ENCODE measurements at regions not wholly inside any gene's neighbourhood (a gene's known extent, or its start where the extent isn't known, plus 50 kb on each side); places are given as distances from the start of the nearest gene placed in this dataset.

DNA sequence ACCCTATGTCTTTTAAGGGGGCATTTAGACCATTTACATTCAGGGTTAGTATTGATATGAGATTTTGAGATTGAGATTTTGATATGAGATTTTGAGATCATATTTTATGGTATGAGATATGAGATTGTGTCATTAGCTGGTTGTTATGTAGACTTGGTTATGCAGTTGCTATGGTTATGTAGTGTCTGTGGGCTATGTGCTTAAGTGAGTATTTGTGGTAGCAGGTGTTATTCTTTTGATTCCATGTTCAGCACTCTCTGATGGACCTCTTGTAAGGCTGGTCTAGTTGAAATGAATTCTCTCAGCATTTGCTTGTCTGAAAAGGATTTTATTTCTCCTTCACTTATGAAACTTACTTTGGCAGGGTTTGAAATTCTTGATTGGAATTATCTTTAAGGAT, 225.4 kb downstream of the SATB1 start:
- no peaks in the 10 kb centered on the region for H3K27me3 ChIP-seq (ENCODE audit: control insufficient read depth, extremely low read depth, insufficient read depth, low read length)
- H4K20me1 ChIP-seq (ENCODE audit: control insufficient read depth, extremely low read depth, insufficient read depth, low read length) = no peaks in the 10 kb centered on the region
- H3K79me2 ChIP-seq (ENCODE audit: control insufficient read depth, insufficient read depth, low read length) = no peaks in the 10 kb centered on the region
- no peaks in the 10 kb centered on the region for H3K9me3 ChIP-seq (ENCODE audit: control insufficient read depth, low read depth, low read length)
- no peaks in the 10 kb centered on the region for H3K4me1 ChIP-seq (ENCODE audit: control insufficient read depth, extremely low read depth, insufficient read depth, low read length)
- no peaks in the 10 kb centered on the region for H3K9me1 ChIP-seq (ENCODE audit: control insufficient read depth, extremely low read depth, insufficient read depth, low read length)
- H2AFZ ChIP-seq (ENCODE audit: control insufficient read depth, low read length) = no peak overlapping the region
- no peak overlapping the region for H3K4me2 ChIP-seq (ENCODE audit: control insufficient read depth, extremely low read depth, insufficient read depth, low read depth, low read length)
- H3K27ac ChIP-seq (ENCODE audit: control insufficient read depth, insufficient read depth, low read length) = no peak overlapping the region
- no peaks in the 10 kb centered on the region for H3K36me3 ChIP-seq (ENCODE audit: control insufficient read depth in 2 of 2, extremely low read depth in 1 of 2, insufficient read depth in 2 of 2, low read length in 2 of 2)
- no peak for DNase-seq (ENCODE audit: low read depth, low spot score)
- dilution Hi-C loops (cut with MboI; ENCODE audit: extremely low pct_ligation_motif_present, low sequenced_read_pairs) = no loop called here
- no peak for TF ChIP-seq CTCF (optimal IDR thresholded peaks at IDR 0.05 in 1 of 3, IDR thresholded peaks at IDR 0.05 in 1 of 3, conservative IDR thresholded peaks at IDR 0.05 in 1 of 3; ENCODE audit: extremely low read depth in 1 of 3, insufficient read depth in 2 of 3, low read length in 3 of 3)
- TF ChIP-seq EZH2 (IDR thresholded peaks at IDR 0.05; ENCODE audit: low read length) = no peak
- FAIRE-seq = no peak
- no peak overlapping the region for H3K9ac ChIP-seq (ENCODE audit: control insufficient read depth, extremely low read depth, insufficient read depth, low read length)
- no peak overlapping the region for H3K4me3 ChIP-seq (ENCODE audit: control insufficient read depth in 2 of 3, extremely low read depth in 1 of 3, insufficient read depth in 2 of 3, low read depth in 1 of 3, low read length in 3 of 3)

DNA sequence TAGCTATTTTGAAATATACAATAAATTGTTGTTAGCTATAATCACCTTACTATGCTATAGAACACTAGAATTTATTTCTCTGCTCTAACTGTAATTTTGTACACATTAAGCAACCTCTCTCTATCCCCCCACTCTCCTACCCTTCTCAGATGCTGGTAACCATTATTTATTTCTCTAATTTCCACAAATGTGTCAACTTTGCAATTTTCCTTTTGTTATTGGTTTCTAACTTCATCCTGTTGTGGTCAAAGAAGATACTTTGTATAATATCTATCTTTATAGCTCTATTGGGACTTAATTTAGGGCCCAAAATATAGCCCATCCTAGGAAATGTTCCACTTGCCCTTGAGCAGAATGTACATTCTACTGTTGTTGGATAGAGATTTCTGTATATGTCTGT, 229.3 kb downstream of the SATB1 start:
- Histone ChIP-seq H4K20me1 (ENCODE audit: control insufficient read depth, extremely low read depth, insufficient read depth, low read length) (no peaks in the 10 kb centered on the region), H3K4me3 (ENCODE audit: control insufficient read depth in 2 of 3, extremely low read depth in 1 of 3, insufficient read depth in 2 of 3, low read depth in 1 of 3, low read length in 3 of 3) (no peak overlapping the region), H2AFZ (ENCODE audit: control insufficient read depth, low read length) (no peak overlapping the region), H3K9me1 (ENCODE audit: control insufficient read depth, extremely low read depth, insufficient read depth, low read length) (no peaks in the 10 kb centered on the region), H3K9me3 (ENCODE audit: control insufficient read depth, low read depth, low read length) (no peaks in the 10 kb centered on the region), H3K9ac (ENCODE audit: control insufficient read depth, extremely low read depth, insufficient read depth, low read length) (no peak overlapping the region), H3K27me3 (ENCODE audit: control insufficient read depth, extremely low read depth, insufficient read depth, low read length) (no peaks in the 10 kb centered on the region), H3K4me1 (ENCODE audit: control insufficient read depth, extremely low read depth, insufficient read depth, low read length) (no peaks in the 10 kb centered on the region), H3K79me2 (ENCODE audit: control insufficient read depth, insufficient read depth, low read length) (no peaks in the 10 kb centered on the region), H3K4me2 (ENCODE audit: control insufficient read depth, extremely low read depth, insufficient read depth, low read depth, low read length) (no peak overlapping the region), H3K36me3 (ENCODE audit: control insufficient read depth in 2 of 2, extremely low read depth in 1 of 2, insufficient read depth in 2 of 2, low read length in 2 of 2) (no peaks in the 10 kb centered on the region), H3K27ac (ENCODE audit: control insufficient read depth, insufficient read depth, low read length) (no peak overlapping the region)
- DNase-seq (ENCODE audit: low read depth, low spot score) (no peak), FAIRE-seq (no peak)
- dilution Hi-C loops (cut with MboI; ENCODE audit: extremely low pct_ligation_motif_present, low sequenced_read_pairs) = no loop called here
- no peak for TF ChIP-seq CTCF (optimal IDR thresholded peaks at IDR 0.05 in 1 of 3, IDR thresholded peaks at IDR 0.05 in 1 of 3, conservative IDR thresholded peaks at IDR 0.05 in 1 of 3; ENCODE audit: extremely low read depth in 1 of 3, insufficient read depth in 2 of 3, low read length in 3 of 3)
